Mesenchymal stem cell (in vitro differentiated cells and primary cell): ENCODE measurements at regions not wholly inside any gene's neighbourhood (a gene's known extent, or its start where the extent isn't known, plus 50 kb on each side); places are given as distances from the start of the nearest gene placed in this dataset.

ENCODE experiments used
- DNase-seq: peaks from one replicate; pipeline ENCODE4 v3.0.0-alpha.2; 2013
- H2AFZ ChIP-seq: one replicate; pipeline ENCODE4 v1.6.1; 2013; ENCODE audit warnings: low read depth, mild to moderate bottlenecking, control low read depth, inconsistent platforms, low read length, moderate library complexity
- H2AK5ac ChIP-seq: 2 replicates; pipeline ENCODE4 v1.6.1; 2013; ENCODE audit warnings: low read length, moderate library complexity, mild to moderate bottlenecking, inconsistent platforms; ENCODE audit not compliant: severe bottlenecking
- H2BK120ac ChIP-seq: one replicate; pipeline ENCODE4 v1.6.1; 2013; ENCODE audit warnings: low read depth, mild to moderate bottlenecking, inconsistent platforms, low read length, moderate library complexity
- H2BK12ac ChIP-seq, 2 experiments: one replicate each; pipeline ENCODE4 v1.6.1; 2013; ENCODE audit warnings: inconsistent platforms in 2 of 2, low read length in 2 of 2, mild to moderate bottlenecking in 2 of 2, moderate library complexity in 2 of 2, control low read depth in 1 of 2
- H2BK15ac ChIP-seq: one replicate; pipeline ENCODE4 v1.6.1; 2013; ENCODE audit warnings: mild to moderate bottlenecking, low read depth, inconsistent platforms; ENCODE audit not compliant: poor library complexity, severe bottlenecking
- H2BK5ac ChIP-seq: 2 replicates; pipeline ENCODE4 v1.6.1; 2013; ENCODE audit warnings: low read depth, mild to moderate bottlenecking, low read length, control low read depth, inconsistent platforms; ENCODE audit not compliant: poor library complexity, severe bottlenecking
- H3K14ac ChIP-seq, 2 experiments: one replicate each; pipeline ENCODE4 v1.6.1; 2013; ENCODE audit warnings: inconsistent platforms in 2 of 2, low read length in 2 of 2, control low read depth in 1 of 2, mild to moderate bottlenecking in 1 of 2, moderate library complexity in 1 of 2
- H3K18ac ChIP-seq, 2 experiments: one replicate each; pipeline ENCODE4 v1.6.1; 2013; ENCODE audit warnings: inconsistent platforms in 2 of 2, low read length in 2 of 2, control low read depth in 1 of 2, low read depth in 1 of 2, mild to moderate bottlenecking in 1 of 2
- H3K23ac ChIP-seq, 2 experiments: one replicate each; pipeline ENCODE4 v1.6.1; 2013; ENCODE audit warnings: inconsistent platforms in 2 of 2, low read length in 2 of 2, mild to moderate bottlenecking in 2 of 2, moderate library complexity in 2 of 2, control low read depth in 1 of 2
- H3K27ac ChIP-seq: 2 replicates; pipeline ENCODE4 v1.5.1; 2013; ENCODE audit warnings: mild to moderate bottlenecking, moderate library complexity, low read length, control low read depth, inconsistent platforms; ENCODE audit not compliant: poor library complexity, severe bottlenecking
- H3K27me3 ChIP-seq, 2 experiments: 2 replicates each; pipeline versions ENCODE4 v1.6.1 to v1.7.0; 2013; ENCODE audit warnings: low read length in 2 of 2, mild to moderate bottlenecking in 2 of 2, moderate library complexity in 2 of 2, control low read depth in 1 of 2, inconsistent platforms in 1 of 2; ENCODE audit not compliant: control insufficient read depth in 1 of 2, insufficient read depth in 1 of 2
- H3K36me3 ChIP-seq, 2 experiments: 2 replicates each; pipeline versions ENCODE4 v1.6.1 to v1.7.0; 2013; ENCODE audit warnings: low read length in 2 of 2, control low read depth in 1 of 2, inconsistent platforms in 1 of 2, low read depth in 1 of 2, mild to moderate bottlenecking in 1 of 2; ENCODE audit not compliant: insufficient read depth in 2 of 2, control insufficient read depth in 1 of 2
- H3K4ac ChIP-seq, 2 experiments: one replicate each; pipeline ENCODE4 v1.6.1; 2013; ENCODE audit warnings: inconsistent platforms in 2 of 2, low read length in 2 of 2, mild to moderate bottlenecking in 2 of 2, moderate library complexity in 2 of 2, control low read depth in 1 of 2, low read depth in 1 of 2
- H3K4me1 ChIP-seq: 2 replicates; pipeline ENCODE4 v1.6.1; 2013; ENCODE audit warnings: low read depth, low read length, control low read depth; ENCODE audit not compliant: control insufficient read depth, insufficient read depth
- H3K4me2 ChIP-seq: 2 replicates; pipeline ENCODE4 v1.6.1; 2013; ENCODE audit warnings: low read length, mild to moderate bottlenecking, inconsistent platforms; ENCODE audit not compliant: poor library complexity, severe bottlenecking
- H3K4me3 ChIP-seq, 2 experiments: 2 replicates each; pipeline versions ENCODE4 v1.5.1 to v1.7.0; 2013; ENCODE audit warnings: low read length in 2 of 2, mild to moderate bottlenecking in 2 of 2, control low read depth in 1 of 2, low read depth in 1 of 2; ENCODE audit not compliant: insufficient read depth in 1 of 2
- H3K79me1 ChIP-seq: replicated peaks from 2 replicates; pipeline ENCODE4 v1.6.1; 2013; ENCODE audit warnings: mild to moderate bottlenecking, control low read depth, low read length, inconsistent platforms; ENCODE audit not compliant: poor library complexity, severe bottlenecking
- H3K9ac ChIP-seq: 2 replicates; pipeline ENCODE4 v1.7.0; 2013; ENCODE audit warnings: mild to moderate bottlenecking, low read length, moderate library complexity
- H3K9me3 ChIP-seq: 2 replicates; pipeline ENCODE4 v1.7.0; 2013; ENCODE audit warnings: mild to moderate bottlenecking, low read length; ENCODE audit not compliant: control insufficient read depth
- H4K8ac ChIP-seq: one replicate; pipeline ENCODE4 v1.6.1; 2013; ENCODE audit warnings: inconsistent platforms, mild to moderate bottlenecking, low read length, moderate library complexity
- H4K91ac ChIP-seq: one replicate; pipeline ENCODE4 v1.6.1; 2013; ENCODE audit warnings: mild to moderate bottlenecking, low read length, inconsistent platforms
- WGBS: methylation state at CpG from one replicate; pipeline ENCODE4 v1.1.7; 2013; ENCODE audit warnings: mixed read lengths; 5-methylcytosine and 5-hydroxymethylcytosine counted together

GRCh38 chr3:193805448-193805847 is 212.4 kb downstream of the OPA1 start:
- Histone ChIP-seq H2BK5ac (no peak overlapping the region), H3K4me1 (no peaks in the 10 kb centered on the region), H3K4ac (no peak overlapping the region), H2AFZ (no peak overlapping the region), H4K91ac (no peak overlapping the region), H2BK120ac (no peak overlapping the region), H3K23ac (no peak overlapping the region), H3K9me3 (no peaks in the 10 kb centered on the region), H3K4me3 (no peak overlapping the region), H2BK15ac (no peak overlapping the region), H3K9ac (no peak overlapping the region), H3K18ac (no peak overlapping the region), H2BK12ac (no peak overlapping the region), H3K14ac (no peak overlapping the region), H4K8ac (no peak overlapping the region), H3K79me1 (no peaks in the 10 kb centered on the region), H3K4me2 (no peak overlapping the region), H2AK5ac (no peak overlapping the region), H3K27ac (no peak overlapping the region), H3K36me3 (no peaks in the 10 kb centered on the region), H3K27me3 (peaks cover 52 to 66% of the 10 kb centered on the region in 2 experiments)
- WGBS: 68% methylated on average over 7 of the region's 8 CpGs
- DNase-seq: peak; percentile 83

GRCh38 chr3:193808317-193808716 is 215.3 kb downstream of the OPA1 start:
- Histone ChIP-seq H2AK5ac (no peak overlapping the region), H3K18ac (no peak overlapping the region), H2BK12ac (no peak overlapping the region), H2AFZ (no peak overlapping the region), H3K14ac (no peak overlapping the region), H3K4ac (no peak overlapping the region), H3K4me2 (no peak overlapping the region), H2BK5ac (no peak overlapping the region), H3K36me3 (no peaks in the 10 kb centered on the region), H4K91ac (no peak overlapping the region), H3K27ac (no peak overlapping the region), H3K9ac (no peak overlapping the region), H3K23ac (no peak overlapping the region), H3K9me3 (no peaks in the 10 kb centered on the region), H3K4me3 (no peak overlapping the region), H2BK120ac (no peak overlapping the region), H3K79me1 (no peaks in the 10 kb centered on the region), H3K27me3 (peaks cover 71 to 82% of the 10 kb centered on the region in 2 experiments), H4K8ac (no peak overlapping the region), H2BK15ac (no peak overlapping the region), H3K4me1 (no peaks in the 10 kb centered on the region)
- DNase-seq: no peak
- WGBS: 89% methylated on average over 8 of the region's 8 CpGs

GRCh38 chr3:193809106-193809505 is 216.1 kb downstream of the OPA1 start:
- H3K4me2 ChIP-seq: no peak overlapping the region
- no peak overlapping the region for H3K4ac ChIP-seq
- no peak for DNase-seq
- H3K27ac ChIP-seq: no peak overlapping the region
- H2BK15ac ChIP-seq: no peak overlapping the region
- no peaks in the 10 kb centered on the region for H3K4me1 ChIP-seq
- H3K18ac ChIP-seq: no peak overlapping the region
- H3K27me3 ChIP-seq: peaks cover 76 to 84% of the 10 kb centered on the region in 2 experiments
- H2BK12ac ChIP-seq: no peak overlapping the region
- no peaks in the 10 kb centered on the region for H3K9me3 ChIP-seq
- no peak overlapping the region for H2BK5ac ChIP-seq
- no peak overlapping the region for H4K8ac ChIP-seq
- no peaks in the 10 kb centered on the region for H3K79me1 ChIP-seq
- WGBS: 60% methylated on average over 2 of the region's 2 CpGs
- no peak overlapping the region for H2BK120ac ChIP-seq
- no peaks in the 10 kb centered on the region for H3K36me3 ChIP-seq
- no peak overlapping the region for H2AK5ac ChIP-seq
- H2AFZ ChIP-seq: no peak overlapping the region
- no peak overlapping the region for H3K9ac ChIP-seq
- no peak overlapping the region for H3K23ac ChIP-seq
- no peak overlapping the region for H3K14ac ChIP-seq
- H3K4me3 ChIP-seq: no peak overlapping the region
- H4K91ac ChIP-seq: no peak overlapping the region

- Histone ChIP-seq H2AK5ac (no peak overlapping the region), H2BK12ac (no peak overlapping the region), H3K14ac (no peak overlapping the region), H3K4me1 (peaks cover 5% of the 10 kb centered on the region), H3K4ac (no peak overlapping the region), H3K18ac (no peak overlapping the region), H4K8ac (no peak overlapping the region), H3K4me2 (no peak overlapping the region), H3K36me3 (no peaks in the 10 kb centered on the region), H3K79me1 (no peaks in the 10 kb centered on the region), H3K4me3 (no peak overlapping the region), H3K27me3 (peaks cover 72 to 75% of the 10 kb centered on the region in 2 experiments), H2AFZ (no peak overlapping the region), H4K91ac (no peak overlapping the region), H3K9me3 (no peaks in the 10 kb centered on the region), H2BK120ac (no peak overlapping the region), H2BK15ac (no peak overlapping the region), H2BK5ac (no peak overlapping the region), H3K27ac (no peak overlapping the region), H3K23ac (no peak overlapping the region), H3K9ac (no peak overlapping the region)
- DNase-seq: no peak
- 94% methylated on average over 3 of the region's 5 CpGs for WGBS
These were observed 219.2 kb downstream of the OPA1 start for GRCh38 chr3:193812078-193812725.
